ENCODE measurements at regions not wholly inside any gene's neighbourhood (a gene's known extent, or its start where the extent isn't known, plus 50 kb on each side); places are given as distances from the start of the nearest gene placed in this dataset.

- no peak for DNase-seq
These were observed 433.2 kb upstream of the HTR2A start for GRCh38 chr13:47330031-47330430.

DNA sequence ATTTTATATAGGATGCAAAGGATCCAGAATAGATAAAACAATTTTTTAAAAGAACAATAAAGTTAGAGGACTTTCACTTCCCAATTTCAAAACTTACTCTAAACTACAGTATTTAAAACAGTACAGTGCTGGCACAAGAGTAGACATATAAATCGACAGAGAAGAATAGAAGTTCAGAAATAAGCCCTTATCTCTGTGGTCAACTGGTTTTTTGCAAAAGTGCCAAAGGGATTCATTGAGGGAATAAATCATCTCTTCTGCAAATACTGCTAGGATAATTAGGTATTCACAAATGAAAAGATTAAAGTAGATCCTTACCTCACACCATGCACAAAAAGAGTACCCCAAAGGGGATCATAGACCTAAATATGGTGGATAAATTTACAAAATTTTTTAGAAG, 431.0 kb upstream of the HTR2A start:
- no peak for DNase-seq

- DNase-seq = no peak
These were observed 429.2 kb upstream of the HTR2A start for GRCh38 chr13:47326061-47326460.

- no peak for DNase-seq
These were observed 420.5 kb upstream of the HTR2A start for GRCh38 chr13:47317356-47317755.

DNA sequence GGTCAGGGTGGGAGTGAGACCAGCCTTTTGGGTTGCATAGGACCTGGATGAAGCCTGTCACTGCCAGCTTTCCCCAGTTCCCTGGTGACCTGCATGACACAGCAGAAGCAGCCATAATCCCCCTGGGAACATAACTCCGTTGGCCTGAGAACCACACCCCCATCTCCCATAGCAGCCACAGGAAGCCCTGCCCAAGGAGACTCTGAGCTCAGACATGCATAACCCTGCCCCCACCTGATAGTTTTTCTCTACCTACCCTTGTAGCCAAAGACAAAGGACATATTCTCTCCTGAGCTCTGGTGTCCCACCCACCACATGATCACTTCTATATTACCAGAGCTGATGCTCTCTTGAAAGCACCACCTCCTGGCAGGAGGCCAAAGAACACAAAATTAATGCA, 413.5 kb upstream of the HTR2A start:
- DNase-seq = no peak

DNA sequence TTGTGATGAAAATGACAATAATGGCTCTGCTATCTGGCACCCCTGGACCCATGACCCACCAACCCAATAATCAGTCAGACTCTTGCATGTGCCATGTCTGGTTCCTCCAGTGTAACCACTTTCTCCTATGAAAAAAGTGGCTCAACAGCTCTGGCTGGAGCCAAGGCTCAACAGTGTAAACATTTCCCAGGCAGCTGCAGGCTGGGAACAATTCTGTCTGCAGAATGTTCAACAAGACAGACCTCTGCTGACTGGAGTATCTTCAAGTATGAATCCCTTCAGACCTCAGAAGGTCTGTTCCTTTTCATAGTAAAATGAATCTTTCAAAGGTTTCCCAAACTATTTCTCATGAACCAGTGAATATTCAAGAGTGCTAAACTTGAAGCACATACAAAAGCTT, 410.1 kb upstream of the HTR2A start:
- peak; percentile 46 for DNase-seq

GRCh38 chr13:47303626-47304025, 406.8 kb upstream of the HTR2A start:
- no peak for DNase-seq

- no peak for DNase-seq
These were observed 402.5 kb upstream of the HTR2A start for GRCh38 chr13:47299304-47299703.

- DNase-seq = no peak
These were observed 401.7 kb upstream of the HTR2A start for GRCh38 chr13:47298506-47298905.

GRCh38 chr13:47294691-47295090, 397.8 kb upstream of the HTR2A start:
- DNase-seq = no peak

GRCh38 chr13:47291107-47291656, 394.3 kb upstream of the HTR2A start:
- DNase-seq = no peak

- no peak for DNase-seq
These were observed 392.7 kb upstream of the HTR2A start for GRCh38 chr13:47289567-47289966.

GRCh38 chr13:47288546-47288945, 391.7 kb upstream of the HTR2A start:
- no peak for DNase-seq

DNA sequence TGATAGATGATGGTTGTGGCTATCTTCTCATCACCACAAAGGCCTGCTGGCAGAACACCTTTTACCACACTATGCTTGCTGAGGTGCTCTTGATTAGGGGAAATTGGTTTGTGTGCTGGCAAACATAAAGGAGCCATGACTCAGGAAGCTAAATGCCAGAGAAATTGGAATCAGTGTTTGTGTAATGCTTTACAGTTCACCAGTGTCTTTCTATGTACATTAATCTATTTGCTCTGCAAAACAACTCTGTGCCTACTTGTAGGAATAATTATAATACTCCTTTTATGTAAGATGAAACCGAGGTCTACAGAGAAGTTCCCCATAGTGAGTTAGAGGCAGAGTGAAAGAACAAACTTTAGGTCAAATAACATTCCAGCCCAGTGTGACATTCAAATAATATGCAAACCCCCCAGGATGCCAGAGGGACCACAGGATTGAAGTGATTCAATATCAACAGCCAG, 390.5 kb upstream of the HTR2A start:
- no peak for DNase-seq

DNA sequence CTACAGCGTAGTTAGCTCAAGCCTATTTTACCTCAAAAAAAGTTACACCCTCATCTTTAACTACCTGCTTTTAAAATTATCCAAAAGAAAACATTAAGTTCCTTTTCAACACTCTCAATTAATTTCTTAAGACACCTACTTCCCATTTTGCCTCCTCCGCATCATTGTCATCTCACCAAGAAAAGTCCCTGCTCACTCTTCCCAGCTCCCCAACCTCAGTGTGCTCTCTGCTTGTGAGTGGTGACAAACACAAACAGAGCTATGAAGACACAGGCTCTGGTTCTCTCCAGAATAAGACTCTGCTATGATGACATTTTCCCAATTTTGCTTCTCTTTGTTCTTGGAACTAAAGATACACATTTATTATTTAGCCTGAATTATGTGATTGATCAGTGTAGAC, 385.1 kb upstream of the HTR2A start:
- DNase-seq = no peak

- DNase-seq = no peak
These were observed 383.1 kb upstream of the HTR2A start for GRCh38 chr13:47279920-47280319.

DNA sequence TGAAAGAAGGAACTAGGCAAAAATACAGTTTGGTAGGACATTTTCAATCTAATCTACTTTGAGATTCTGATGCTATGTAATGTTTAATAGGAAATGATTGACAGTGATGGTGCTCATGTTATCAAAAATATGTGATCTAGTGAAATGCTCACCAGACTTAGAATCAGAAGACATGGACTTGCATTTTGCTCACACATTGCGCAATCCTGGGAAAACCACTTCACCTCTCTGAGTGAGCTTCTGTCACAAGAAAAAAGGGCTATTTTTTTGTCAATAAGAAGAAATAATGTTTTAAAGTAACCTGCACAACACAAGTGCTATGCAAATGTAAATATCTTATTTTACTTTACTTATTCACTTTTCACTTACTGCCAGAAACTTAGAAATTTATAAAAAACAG, 380.9 kb upstream of the HTR2A start:
- DNase-seq = no peak

- no peak for DNase-seq
These were observed 371.4 kb upstream of the HTR2A start for GRCh38 chr13:47268270-47268669.

DNA sequence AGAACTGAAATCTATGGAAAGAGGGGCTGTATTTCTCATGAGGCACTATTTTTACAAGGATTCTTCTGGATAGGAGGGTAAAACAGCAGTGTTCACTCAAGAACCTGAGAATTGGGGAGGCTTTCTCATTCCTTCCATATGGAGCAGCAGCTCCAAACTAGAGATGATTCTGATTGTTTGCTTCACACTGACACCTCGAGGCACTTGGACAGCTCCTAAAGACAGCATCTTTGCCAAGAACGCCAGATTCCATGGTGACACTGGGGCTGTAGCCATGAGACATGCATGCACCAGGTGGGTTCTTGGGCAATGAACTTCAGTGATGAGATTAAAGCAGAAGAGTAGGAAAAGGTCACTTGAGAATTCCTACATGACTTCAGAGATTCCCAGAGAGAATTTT, 361.5 kb upstream of the HTR2A start:
- no peak for DNase-seq

- DNase-seq = no peak
These were observed 359.8 kb upstream of the HTR2A start for GRCh38 chr13:47256618-47257017.

DNA sequence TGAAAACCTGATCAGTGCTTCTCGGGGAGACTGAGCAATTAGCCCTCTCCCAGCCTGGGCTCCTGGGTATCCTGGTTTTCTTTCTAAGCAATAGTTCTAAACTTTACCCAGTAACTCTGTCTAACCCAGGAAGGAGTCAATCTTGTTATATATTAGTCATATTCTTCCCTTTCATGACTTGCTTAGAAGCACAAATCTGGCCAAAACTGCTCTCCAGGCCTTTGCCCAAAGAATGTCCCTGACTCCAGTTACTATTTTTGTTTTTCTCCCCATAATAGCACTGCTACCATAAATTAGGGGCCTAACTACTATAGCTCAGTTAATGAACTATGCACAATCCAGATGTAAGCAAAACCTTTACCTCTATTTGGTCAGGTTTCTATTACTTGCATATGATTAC, 355.8 kb upstream of the HTR2A start:
- no peak for DNase-seq

DNA sequence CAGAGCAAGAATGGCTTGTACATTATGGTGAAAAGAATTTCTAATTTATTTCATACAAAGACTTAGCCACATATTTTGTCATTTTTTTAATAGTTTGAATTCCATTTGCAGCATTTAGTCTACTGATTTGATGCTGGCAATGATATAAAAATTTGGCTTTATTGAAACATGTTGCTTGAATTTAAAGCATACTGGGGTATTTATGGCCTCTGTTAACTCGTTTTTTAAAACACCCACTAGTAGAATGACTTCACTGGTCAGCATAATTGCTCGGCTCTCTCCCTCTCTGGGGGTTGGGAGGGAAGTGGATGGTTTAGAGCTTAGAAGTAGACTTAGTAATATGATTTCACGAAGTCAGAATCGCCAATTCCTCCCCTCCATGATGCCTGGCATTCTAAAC, 354.9 kb upstream of the HTR2A start:
- no peak for DNase-seq

DNA sequence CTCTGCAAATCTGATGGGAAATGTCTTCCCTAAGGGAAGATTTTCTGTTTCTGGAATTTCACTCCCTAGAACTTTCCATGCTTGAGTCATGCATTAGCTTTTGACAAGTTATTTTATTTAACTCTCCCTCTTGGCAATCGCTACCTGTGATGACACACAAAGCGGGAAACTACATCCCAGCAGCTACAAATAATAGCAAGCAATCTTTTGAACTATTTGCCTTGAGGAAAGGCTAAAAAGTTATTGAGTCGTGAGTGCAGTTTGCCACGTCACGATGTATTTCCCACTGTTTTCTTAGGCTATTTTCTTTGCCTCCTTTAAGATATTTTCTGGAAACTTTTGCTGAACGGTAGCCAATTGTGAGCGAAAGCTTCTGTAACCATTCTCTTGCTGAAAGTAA, 353.3 kb upstream of the HTR2A start:
- peak; percentile 26 for DNase-seq

GRCh38 chr13:47249266-47249665, 352.4 kb upstream of the HTR2A start:
- no peak for DNase-seq

DNA sequence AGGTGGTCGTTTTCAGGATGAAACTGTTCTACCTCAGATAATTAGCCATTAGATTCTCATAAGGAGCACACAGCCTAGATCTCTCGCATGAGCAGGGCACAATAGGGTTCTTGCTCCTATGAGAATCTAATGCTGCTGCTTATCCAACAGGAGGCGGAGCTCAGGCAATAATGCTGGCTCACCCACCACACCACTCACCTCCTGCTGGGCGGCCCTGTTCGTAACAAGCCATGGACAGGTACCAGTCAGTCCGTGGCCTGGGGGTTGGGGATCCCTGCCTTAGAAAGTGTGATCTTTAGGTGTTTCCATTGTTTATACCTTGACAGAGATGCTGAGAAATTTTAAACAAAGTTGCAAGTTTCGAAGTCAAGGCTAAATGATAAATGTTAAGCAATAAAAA, 344.6 kb upstream of the HTR2A start:
- DNase-seq = no peak
